ENCODE measurements at regions not wholly inside any gene's neighbourhood (a gene's known extent, or its start where the extent isn't known, plus 50 kb on each side); places are given as distances from the start of the nearest gene placed in this dataset.
"Not testable (repeated sequence)": the region's sequence is repeated elsewhere in the genome, so short reads cannot be mapped to it uniquely, and the experiment has no call there.

- no peak for DNase-seq (ENCODE audit: low read depth in 2 of 2, low spot score in 1 of 2)
Measured at GRCh38 chr2:146392186-146392585, 1452.6 kb upstream of the ACVR2A start.

DNA sequence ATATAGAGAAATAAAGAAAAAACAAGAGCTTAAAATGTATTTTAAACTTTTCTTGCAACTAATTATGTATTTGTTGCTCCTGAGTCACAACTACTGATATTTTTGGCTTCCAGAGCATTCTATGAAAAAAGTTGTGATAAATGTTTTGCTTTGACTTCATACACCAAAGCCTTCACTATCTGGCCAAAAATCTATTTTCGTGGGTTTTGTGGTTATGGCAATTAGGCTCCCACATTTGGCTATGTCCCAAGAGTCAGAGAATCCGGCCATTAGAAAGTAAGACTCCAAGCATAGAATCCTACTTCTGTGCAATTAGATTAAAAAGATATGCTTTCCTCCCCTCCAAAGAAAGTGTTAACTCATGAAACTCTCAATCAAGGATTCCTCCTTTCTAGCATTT is 1456.1 kb upstream of the ACVR2A start:
- DNase-seq (ENCODE audit: low read depth in 2 of 2, low spot score in 1 of 2) = no peak

- DNase-seq (ENCODE audit: low read depth in 2 of 2, low spot score in 1 of 2) = no peak
Measured at GRCh38 chr2:146386096-146386495, 1458.7 kb upstream of the ACVR2A start.

DNA sequence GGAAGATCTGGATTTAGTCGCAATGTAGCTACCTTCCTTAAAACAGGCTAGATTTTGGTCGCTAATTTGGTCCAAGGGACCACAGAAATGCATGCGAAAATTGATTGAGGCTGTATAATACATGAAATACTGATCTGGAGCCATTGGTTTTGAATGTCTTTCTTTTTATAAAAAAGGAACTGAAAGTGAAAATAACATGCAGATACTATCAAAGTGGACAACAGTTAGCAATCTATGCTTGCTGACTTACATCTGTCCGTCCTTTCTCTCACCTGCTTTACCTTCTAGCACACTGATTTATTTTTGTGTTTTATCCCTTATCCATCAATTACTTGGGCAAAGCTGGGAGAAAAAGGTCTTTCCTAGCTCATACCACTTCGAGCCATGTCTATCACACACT is 1459.8 kb upstream of the ACVR2A start:
- no peak for DNase-seq (ENCODE audit: low read depth in 2 of 2, low spot score in 1 of 2)

GRCh38 chr2:146376511-146377064 is 1468.2 kb upstream of the ACVR2A start:
- no peak for DNase-seq (ENCODE audit: low read depth in 2 of 2, low spot score in 1 of 2)

DNA sequence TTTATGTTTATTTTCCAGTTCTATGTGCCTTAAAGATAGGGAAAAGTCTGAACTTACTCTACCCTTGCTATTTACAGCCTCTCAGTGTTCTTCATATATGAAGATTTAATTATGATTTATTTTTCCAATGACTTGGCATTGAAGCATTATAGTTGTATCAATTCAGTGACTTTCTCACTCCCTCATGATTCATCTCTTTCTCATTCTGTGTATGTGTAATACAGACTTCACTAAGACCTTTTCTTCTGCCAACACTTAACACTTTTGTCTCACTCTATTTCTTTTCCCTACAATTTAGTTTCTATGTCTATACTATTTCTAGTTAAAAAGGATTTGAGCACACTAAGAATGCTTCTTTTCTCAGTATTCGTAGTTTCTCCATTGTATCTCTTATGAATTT is 1470.3 kb upstream of the ACVR2A start:
- DNase-seq (ENCODE audit: low read depth in 2 of 2, low spot score in 1 of 2) = no peak

GRCh38 chr2:146371364-146371763 is 1473.5 kb upstream of the ACVR2A start:
- DNase-seq (ENCODE audit: low read depth in 2 of 2, low spot score in 1 of 2) = not testable (repeated sequence)

- DNase-seq (ENCODE audit: low read depth in 2 of 2, low spot score in 1 of 2) = no peak
Measured at GRCh38 chr2:146370826-146371225, 1474.0 kb upstream of the ACVR2A start.

- DNase-seq (ENCODE audit: low read depth in 2 of 2, low spot score in 1 of 2) = no peak
Measured at GRCh38 chr2:146366276-146366675, 1478.6 kb upstream of the ACVR2A start.

DNA sequence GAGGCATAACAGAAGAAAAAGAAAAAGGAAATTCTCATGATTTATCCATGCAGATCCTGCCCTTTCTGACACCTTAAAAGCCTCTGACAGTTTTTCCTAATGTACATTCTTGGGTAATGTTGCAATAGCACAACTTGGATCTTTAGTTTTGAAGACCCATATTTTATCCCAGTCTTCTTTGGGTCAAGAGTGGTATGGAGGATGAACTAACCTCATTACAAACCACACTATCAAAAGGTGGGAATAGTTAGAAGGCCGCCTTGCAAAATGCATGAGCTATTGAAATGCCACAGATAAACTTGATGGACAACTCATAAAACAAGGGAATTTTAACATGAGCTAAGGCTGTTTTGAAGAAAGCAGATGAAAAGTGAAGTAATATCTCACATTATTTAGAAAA is 1479.8 kb upstream of the ACVR2A start:
- DNase-seq (ENCODE audit: low read depth in 2 of 2, low spot score in 1 of 2) = no peak

DNA sequence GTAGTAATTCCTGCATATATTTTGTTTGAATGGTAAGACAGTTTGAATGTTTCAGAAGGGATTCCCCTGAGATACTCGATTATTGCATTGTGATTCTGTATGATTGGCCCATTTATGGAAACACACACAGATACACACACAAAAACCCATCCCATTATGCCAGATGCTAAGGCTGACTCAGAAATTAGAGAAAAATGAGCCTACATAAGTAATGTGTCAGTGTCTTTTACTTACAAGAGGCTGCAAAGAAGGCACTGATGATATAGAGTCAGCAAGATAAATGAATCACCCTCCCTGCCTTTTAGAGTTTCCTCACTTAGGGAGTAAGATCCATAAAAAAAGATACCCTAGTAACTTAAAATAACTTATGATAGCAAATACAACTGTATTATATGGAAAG is 1481.1 kb upstream of the ACVR2A start:
- no peak for DNase-seq (ENCODE audit: low read depth in 2 of 2, low spot score in 1 of 2)

- DNase-seq (ENCODE audit: low read depth in 2 of 2, low spot score in 1 of 2) = no peak
Measured at GRCh38 chr2:146351689-146352088, 1493.1 kb upstream of the ACVR2A start.

- DNase-seq (ENCODE audit: low read depth in 2 of 2, low spot score in 1 of 2) = no peak
Measured at GRCh38 chr2:146349334-146349733, 1495.5 kb upstream of the ACVR2A start.

DNA sequence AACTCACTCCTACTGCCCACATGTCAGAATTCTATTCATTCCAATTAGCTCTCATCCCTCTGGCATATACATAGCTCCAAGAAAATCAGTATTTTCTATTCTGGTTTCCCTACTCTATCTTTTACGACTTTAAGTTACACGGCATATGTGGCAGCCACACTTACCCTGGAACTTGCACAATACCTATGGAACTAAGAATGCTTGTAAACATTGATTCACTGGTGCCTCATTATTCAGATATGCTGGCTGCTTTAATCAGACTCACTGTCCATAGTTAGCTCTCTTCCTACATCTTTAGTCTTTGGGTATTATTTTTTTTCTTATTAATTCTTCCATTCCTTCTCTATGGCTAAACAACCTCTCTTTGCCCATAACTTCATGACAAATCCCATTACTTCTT is 1519.9 kb upstream of the ACVR2A start:
- DNase-seq (ENCODE audit: low read depth in 2 of 2, low spot score in 1 of 2) = no peak

- DNase-seq (ENCODE audit: low read depth in 2 of 2, low spot score in 1 of 2) = no peak
Measured at GRCh38 chr2:146323564-146323963, 1521.3 kb upstream of the ACVR2A start.

DNA sequence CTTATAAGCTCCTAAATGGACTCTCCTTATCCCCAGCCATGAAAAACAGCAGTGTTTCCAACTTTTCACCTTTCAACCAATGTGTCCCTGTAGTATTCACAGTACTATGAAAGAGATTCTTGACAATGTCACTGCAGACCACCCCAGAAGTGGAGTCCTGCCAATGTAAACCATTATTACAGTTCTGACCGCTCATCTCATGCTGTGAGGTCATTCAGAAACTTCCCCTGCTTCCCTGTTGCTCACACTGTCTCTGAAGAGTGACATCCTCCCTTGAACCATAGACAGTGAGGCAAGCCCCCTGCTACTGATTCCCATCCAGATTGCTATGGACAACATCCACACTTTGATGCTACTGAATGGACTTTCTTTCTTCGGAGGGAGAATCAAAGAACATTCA is 1523.7 kb upstream of the ACVR2A start:
- DNase-seq (ENCODE audit: low read depth in 2 of 2, low spot score in 1 of 2) = no peak

DNA sequence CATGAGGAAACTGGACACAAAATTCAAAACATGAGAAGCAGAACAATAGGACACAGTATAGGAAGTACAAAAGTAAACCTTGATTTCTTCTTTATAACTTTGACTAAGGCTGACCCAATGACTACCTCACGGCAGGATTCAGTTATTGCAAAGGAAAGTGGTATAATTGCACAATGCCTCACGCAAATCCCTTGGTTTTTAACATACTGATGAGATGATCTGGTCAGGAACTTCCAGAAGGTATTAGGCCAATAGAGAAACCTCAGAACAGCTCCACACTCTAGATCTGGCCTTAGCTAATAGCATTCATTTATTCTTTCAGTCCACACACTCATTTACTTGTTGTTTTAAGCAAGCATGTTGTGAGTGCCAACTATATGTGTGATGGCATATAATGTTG is 1526.9 kb upstream of the ACVR2A start:
- no peak for DNase-seq (ENCODE audit: low read depth in 2 of 2, low spot score in 1 of 2)

- DNase-seq (ENCODE audit: low read depth in 2 of 2, low spot score in 1 of 2) = no peak
Measured at GRCh38 chr2:146312899-146313298, 1531.9 kb upstream of the ACVR2A start.

GRCh38 chr2:146305164-146305563 is 1539.7 kb upstream of the ACVR2A start:
- no peak for DNase-seq (ENCODE audit: low read depth in 2 of 2, low spot score in 1 of 2)

DNA sequence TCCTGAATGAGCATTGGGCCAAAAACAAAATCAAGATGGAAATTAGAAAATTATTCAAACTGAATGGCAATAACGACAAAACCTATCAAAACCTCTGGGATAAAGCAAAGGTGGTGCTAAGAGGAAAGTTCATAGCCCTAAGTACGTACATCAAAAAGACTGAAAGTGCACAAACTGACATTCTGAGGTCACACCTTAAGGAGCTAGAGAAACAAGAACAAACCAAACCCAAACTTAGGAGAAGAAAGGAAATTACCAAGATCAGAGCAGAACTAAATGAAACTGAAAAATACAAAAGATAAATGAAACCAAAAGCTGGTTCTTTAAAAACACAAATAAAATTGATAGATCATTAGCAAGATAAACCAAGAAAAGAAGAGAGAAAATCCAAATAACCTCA is 1543.5 kb upstream of the ACVR2A start:
- DNase-seq (ENCODE audit: low read depth in 2 of 2, low spot score in 1 of 2) = no peak

DNA sequence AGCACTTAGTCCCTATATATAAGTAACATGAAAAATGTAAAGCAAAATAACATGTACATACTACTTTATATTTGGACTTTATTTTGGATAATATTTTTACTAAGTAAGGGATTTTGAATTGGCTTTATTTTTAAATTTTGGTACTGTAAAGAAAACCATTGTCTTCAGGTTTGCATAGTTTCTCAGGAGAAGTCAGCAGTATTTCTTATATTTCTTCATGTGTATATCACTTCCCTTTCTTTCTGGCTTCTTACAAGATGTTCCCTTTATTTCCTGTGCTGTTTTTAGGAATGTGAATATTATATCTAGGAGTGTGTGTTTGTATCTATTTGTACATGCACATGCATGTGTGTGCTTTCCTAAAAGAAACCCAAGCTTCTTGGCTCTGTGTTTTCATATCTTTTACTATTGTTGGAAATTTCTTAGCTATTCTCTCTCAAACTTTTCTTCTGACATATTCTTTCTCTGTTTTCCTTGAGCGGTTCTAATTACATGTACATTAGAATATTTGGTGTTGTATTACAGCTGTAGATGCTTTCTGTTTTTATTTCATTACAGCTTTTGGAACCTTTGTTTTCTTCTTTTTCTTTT is 1549.7 kb upstream of the ACVR2A start:
- no peak for DNase-seq (ENCODE audit: low read depth in 2 of 2, low spot score in 1 of 2)

DNA sequence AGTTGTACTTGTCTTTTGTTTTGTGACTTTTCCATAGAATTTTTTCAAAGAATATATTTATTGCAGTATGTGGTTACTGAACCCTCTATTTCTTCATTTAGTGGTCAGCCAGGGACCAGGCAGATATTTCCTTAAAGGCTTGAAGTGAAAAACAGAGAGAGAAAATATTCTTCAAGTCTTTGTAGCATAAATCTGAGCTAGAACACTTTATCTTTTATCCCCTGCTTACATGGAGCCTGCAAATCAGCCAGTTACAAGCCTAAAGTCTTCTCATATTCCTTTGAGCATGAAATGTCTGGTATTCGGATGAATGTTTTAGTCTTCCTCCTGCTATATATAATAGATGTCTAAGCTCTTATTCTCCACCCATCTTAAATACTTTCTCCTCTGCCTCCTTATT is 1557.5 kb upstream of the ACVR2A start:
- no peak for DNase-seq (ENCODE audit: low read depth in 2 of 2, low spot score in 1 of 2)

DNA sequence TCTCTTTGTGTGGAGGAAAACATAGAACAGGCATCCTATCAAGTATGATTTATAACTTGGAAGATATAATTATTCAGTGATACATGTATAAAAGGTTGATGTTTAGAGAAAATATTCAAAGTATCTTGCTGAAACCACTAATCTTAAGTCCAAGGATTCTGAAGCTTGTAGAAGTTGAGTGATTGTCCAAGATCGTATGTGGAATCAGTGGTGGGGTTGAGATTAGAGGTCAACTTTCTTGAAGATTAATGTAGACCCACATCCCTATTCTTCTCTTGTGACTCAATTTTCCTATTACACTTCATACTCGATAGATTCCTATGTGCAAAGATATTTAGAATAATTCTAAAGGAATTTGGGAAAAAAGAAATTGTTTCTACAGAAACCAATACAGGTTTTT is 1565.9 kb upstream of the ACVR2A start:
- DNase-seq (ENCODE audit: low read depth in 2 of 2, low spot score in 1 of 2) = no peak

Measured in stimulated activated CD8-positive, alpha-beta memory T cell treated with anti-CD3 and anti-CD28 coated beads, Interleukin-4, amount 100 ng/mL, for 1 hour (primary cell).